ENCODE measurements at regions not wholly inside any gene's neighbourhood (a gene's known extent, or its start where the extent isn't known, plus 50 kb on each side); places are given as distances from the start of the nearest gene placed in this dataset.

DNA sequence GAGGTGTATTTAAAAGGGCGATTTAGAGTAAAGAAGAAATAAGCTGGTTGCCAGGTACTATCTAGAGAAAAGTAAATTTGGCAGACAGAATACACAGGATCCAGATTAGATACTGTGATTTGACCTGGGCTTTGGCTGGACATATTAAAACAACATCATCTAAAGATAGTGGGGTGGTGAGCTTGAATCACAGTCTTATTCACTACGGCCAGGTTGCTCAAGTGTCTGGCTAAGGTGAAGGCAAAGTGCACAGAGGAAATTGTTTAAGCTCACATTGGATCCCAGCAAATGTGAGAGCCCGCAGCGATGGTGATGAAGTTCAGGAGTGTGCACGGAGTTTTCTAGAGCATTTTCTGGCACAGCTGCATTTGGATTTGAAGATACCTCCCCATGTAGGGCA, 398.2 kb upstream of the MEF2C start:
- Histone ChIP-seq H3F3A (ENCODE audit: low read length, unreplicated experiment) (no peaks in the 10 kb centered on the region), H2AFZ (ENCODE audit: low read length) (no peak overlapping the region), H3K9ac (ENCODE audit: low read length) (no peak overlapping the region), H3K27me3 (ENCODE audit: low read length) (no peaks in the 10 kb centered on the region), H3K4me3 (ENCODE audit: low read length) (no peak overlapping the region), H3K9me2 (replicated peaks; ENCODE audit: low read length) (no peaks in the 10 kb centered on the region), H3K9me3 (ENCODE audit: low read length) (no peaks in the 10 kb centered on the region), H3K36me3 (ENCODE audit: low read depth, low read length) (no peaks in the 10 kb centered on the region), H3K27ac (ENCODE audit: low read length) (no peak overlapping the region), H3K4me2 (ENCODE audit: low read length) (no peak overlapping the region), H3K4me1 (ENCODE audit: insufficient read depth, low read length) (peaks cover 48% of the 10 kb centered on the region), H4K20me1 (ENCODE audit: low read length) (no peaks in the 10 kb centered on the region), H3K79me2 (ENCODE audit: low read length) (no peaks in the 10 kb centered on the region)
- intact Hi-C loops (cut with micrococcal nuclease) = no loop called here
- TF ChIP-seq EZH2 (IDR thresholded peaks at IDR 0.05; ENCODE audit: low read length, unreplicated experiment) (no peak), EZH2phosphoT487 (IDR thresholded peaks at IDR 0.05; ENCODE audit: borderline replicate concordance, low read length) (no peak)
- TF ChIP-seq, protein P1, sequence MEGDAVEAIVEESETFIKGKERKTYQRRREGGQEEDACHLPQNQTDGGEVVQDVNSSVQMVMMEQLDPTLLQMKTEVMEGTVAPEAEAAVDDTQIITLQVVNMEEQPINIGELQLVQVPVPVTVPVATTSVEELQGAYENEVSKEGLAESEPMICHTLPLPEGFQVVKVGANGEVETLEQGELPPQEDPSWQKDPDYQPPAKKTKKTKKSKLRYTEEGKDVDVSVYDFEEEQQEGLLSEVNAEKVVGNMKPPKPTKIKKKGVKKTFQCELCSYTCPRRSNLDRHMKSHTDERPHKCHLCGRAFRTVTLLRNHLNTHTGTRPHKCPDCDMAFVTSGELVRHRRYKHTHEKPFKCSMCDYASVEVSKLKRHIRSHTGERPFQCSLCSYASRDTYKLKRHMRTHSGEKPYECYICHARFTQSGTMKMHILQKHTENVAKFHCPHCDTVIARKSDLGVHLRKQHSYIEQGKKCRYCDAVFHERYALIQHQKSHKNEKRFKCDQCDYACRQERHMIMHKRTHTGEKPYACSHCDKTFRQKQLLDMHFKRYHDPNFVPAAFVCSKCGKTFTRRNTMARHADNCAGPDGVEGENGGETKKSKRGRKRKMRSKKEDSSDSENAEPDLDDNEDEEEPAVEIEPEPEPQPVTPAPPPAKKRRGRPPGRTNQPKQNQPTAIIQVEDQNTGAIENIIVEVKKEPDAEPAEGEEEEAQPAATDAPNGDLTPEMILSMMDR (conservative IDR thresholded peaks at IDR 0.05; ENCODE audit: low read depth, low read length) = no peak
- CTCF ChIA-PET = no interaction called here
- BruUV-seq (replicated peaks) = no TSS peak
- DNase-seq (no peak), ATAC-seq (no peak)
- POLR2A ChIA-PET (ENCODE audit: unreplicated experiment) = no interaction called here

DNA sequence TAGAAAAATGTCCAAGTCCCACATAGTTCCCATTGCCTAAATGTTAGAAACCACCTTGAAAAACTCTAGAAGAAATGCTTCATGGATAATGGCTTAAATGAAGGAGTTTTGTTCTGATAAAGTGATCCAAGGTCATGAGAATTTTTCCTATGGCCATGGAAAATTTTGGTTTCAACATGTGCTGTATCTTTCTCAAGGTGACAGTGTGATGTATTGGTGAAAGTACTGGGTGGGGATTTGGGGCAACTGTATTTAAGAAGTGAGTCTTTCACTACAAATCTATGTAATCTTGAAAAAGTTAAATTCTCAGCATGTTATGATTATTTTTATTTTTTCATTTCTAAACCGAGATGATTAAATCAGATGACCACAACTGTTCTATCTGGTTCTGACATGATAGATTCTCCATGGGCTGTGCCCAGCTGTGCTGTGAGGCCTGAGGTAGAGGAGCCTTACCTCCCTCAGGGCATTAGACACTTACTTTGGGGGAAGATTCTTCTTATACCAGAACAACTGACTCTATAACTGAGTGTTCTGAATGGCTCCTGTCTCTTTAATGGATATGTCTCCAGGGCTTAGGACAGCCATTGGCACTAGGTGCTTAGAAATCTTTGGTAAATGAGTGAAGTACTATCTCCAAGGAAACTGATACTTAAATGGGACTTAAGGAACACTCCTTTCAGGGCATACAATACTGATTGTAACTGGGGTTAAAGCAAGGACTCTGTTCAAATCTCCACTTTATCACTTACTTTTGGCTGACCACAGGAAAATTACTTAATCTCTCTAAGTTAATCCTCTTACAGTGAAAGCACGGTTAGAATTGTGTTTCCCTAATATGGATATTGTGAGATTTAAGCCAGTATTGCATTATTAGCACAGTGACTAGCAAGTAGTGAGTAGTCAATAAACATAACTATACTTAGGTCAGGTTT, 397.4 kb upstream of the MEF2C start:
- H3K4me2 ChIP-seq (ENCODE audit: low read length) = no peak overlapping the region
- no TSS peak for BruUV-seq (replicated peaks)
- no peaks in the 10 kb centered on the region for H3K36me3 ChIP-seq (ENCODE audit: low read depth, low read length)
- no peak overlapping the region for H3K27ac ChIP-seq (ENCODE audit: low read length)
- H3K9me3 ChIP-seq (ENCODE audit: low read length) = no peaks in the 10 kb centered on the region
- ChIA-PET POLR2A (ENCODE audit: unreplicated experiment) (no interaction called here), CTCF (no interaction called here)
- H2AFZ ChIP-seq (ENCODE audit: low read length) = no peak overlapping the region
- no peaks in the 10 kb centered on the region for H3K79me2 ChIP-seq (ENCODE audit: low read length)
- H3K4me1 ChIP-seq (ENCODE audit: insufficient read depth, low read length) = peaks cover 51% of the 10 kb centered on the region
- H3K9me2 ChIP-seq (replicated peaks; ENCODE audit: low read length) = no peaks in the 10 kb centered on the region
- TF ChIP-seq, protein P1 (conservative IDR thresholded peaks at IDR 0.05; ENCODE audit: low read depth, low read length) = no peak
- no peak for TF ChIP-seq EZH2 (IDR thresholded peaks at IDR 0.05; ENCODE audit: low read length, unreplicated experiment)
- no peaks in the 10 kb centered on the region for H3K27me3 ChIP-seq (ENCODE audit: low read length)
- DNase-seq (no peak), ATAC-seq (no peak)
- intact Hi-C loops (cut with micrococcal nuclease) = no loop called here
- H4K20me1 ChIP-seq (ENCODE audit: low read length) = no peaks in the 10 kb centered on the region
- H3K9ac ChIP-seq (ENCODE audit: low read length) = no peak overlapping the region
- H3K4me3 ChIP-seq (ENCODE audit: low read length) = no peak overlapping the region
- no peaks in the 10 kb centered on the region for H3F3A ChIP-seq (ENCODE audit: low read length, unreplicated experiment)

DNA sequence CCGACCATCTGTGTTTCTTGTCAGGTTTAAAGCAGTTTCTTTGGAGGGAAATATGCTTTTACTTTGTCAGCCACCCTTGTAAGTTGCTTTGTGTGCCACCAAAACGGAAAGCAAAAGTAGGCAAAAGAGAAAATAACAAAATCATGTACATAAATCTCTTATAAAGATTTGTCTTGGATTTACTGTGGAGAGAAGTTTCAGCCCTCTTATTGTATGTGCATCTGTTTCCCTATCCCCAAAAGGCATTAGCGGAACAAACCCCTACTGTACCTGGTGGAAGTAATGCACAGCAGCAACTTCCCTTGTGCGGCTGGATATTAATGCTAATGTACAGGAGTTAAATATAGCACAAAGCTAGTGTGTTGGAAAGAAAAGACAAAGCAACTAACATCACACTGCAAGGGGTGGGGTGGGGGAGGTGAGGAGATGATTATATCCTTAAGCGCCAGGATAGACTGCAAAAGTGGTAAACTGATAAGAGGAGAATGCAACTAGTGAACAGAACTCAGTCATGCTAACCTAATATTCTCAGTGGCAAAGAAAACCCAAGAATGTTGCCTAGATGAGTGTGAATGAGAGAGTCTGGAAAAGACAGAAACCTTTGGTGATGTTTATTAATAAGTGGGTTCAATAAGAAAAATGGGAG, 396.5 kb upstream of the MEF2C start:
- no peak overlapping the region for H3K27ac ChIP-seq (ENCODE audit: low read length)
- POLR2A ChIA-PET (ENCODE audit: unreplicated experiment) = no interaction called here
- H3K4me2 ChIP-seq (ENCODE audit: low read length) = no peak overlapping the region
- DNase-seq = no peak
- H2AFZ ChIP-seq (ENCODE audit: low read length) = no peak overlapping the region
- no peak for ATAC-seq
- H4K20me1 ChIP-seq (ENCODE audit: low read length) = no peaks in the 10 kb centered on the region
- TF ChIP-seq EZH2 (IDR thresholded peaks at IDR 0.05; ENCODE audit: low read length, unreplicated experiment) (no peak), EZH2phosphoT487 (IDR thresholded peaks at IDR 0.05; ENCODE audit: borderline replicate concordance, low read length) (no peak)
- TF ChIP-seq, protein P1 (conservative IDR thresholded peaks at IDR 0.05; ENCODE audit: low read depth, low read length) = no peak
- H3K4me1 ChIP-seq (ENCODE audit: insufficient read depth, low read length) = peaks cover 51% of the 10 kb centered on the region
- H3K79me2 ChIP-seq (ENCODE audit: low read length) = no peaks in the 10 kb centered on the region
- H3K36me3 ChIP-seq (ENCODE audit: low read depth, low read length) = no peaks in the 10 kb centered on the region
- H3K9ac ChIP-seq (ENCODE audit: low read length) = no peak overlapping the region
- H3K4me3 ChIP-seq (ENCODE audit: low read length) = no peak overlapping the region
- no peaks in the 10 kb centered on the region for H3K27me3 ChIP-seq (ENCODE audit: low read length)
- CTCF ChIA-PET = no interaction called here
- BruUV-seq (replicated peaks) = no TSS peak
- H3K9me3 ChIP-seq (ENCODE audit: low read length) = no peaks in the 10 kb centered on the region
- no peaks in the 10 kb centered on the region for H3K9me2 ChIP-seq (replicated peaks; ENCODE audit: low read length)
- H3F3A ChIP-seq (ENCODE audit: low read length, unreplicated experiment) = no peaks in the 10 kb centered on the region
- intact Hi-C loops (cut with micrococcal nuclease) = no loop called here

All from PC-3 (cell line).